ENCODE measurements at regions not wholly inside any gene's neighbourhood (a gene's known extent, or its start where the extent isn't known, plus 50 kb on each side); places are given as distances from the start of the nearest gene placed in this dataset.

GRCh38 chr1:117707371-117707770 lies 101.5 kb downstream of the TENT5C start:
- DNase-seq (ENCODE audit: extremely low spot score, unreplicated experiment) = no peak
- H3K4me1 Mint-ChIP-seq (ENCODE audit: unreplicated experiment) = no peaks in the 10 kb centered on the region
- peaks cover 10% of the 10 kb centered on the region for H3K9me3 Mint-ChIP-seq
- no peak overlapping the region for H3K4me3 Mint-ChIP-seq
- peaks cover 7% of the 10 kb centered on the region for H3K27me3 Mint-ChIP-seq
- no peaks in the 10 kb centered on the region for H3K36me3 Mint-ChIP-seq
- no peak for TF ChIP-seq CTCF (conservative IDR thresholded peaks at IDR 0.05)
- no peak overlapping the region for H3K27ac Mint-ChIP-seq

GRCh38 chr1:117708323-117709248 lies 102.7 kb downstream of the TENT5C start:
- Mint-ChIP-seq H3K27ac (peak overlapping the region; percentile 11), H3K9me3 (peaks cover 10% of the 10 kb centered on the region), H3K4me3 (no peak overlapping the region), H3K27me3 (peaks cover 7% of the 10 kb centered on the region), H3K4me1 (ENCODE audit: unreplicated experiment) (no peaks in the 10 kb centered on the region), H3K36me3 (no peaks in the 10 kb centered on the region)
- no peak for TF ChIP-seq CTCF (conservative IDR thresholded peaks at IDR 0.05)
- no peak for DNase-seq (ENCODE audit: extremely low spot score, unreplicated experiment)

GRCh38 chr1:117709249-117709691 lies 103.4 kb downstream of the TENT5C start:
- DNase-seq (ENCODE audit: extremely low spot score, unreplicated experiment) = no peak
- H3K27me3 Mint-ChIP-seq = peaks cover 11% of the 10 kb centered on the region
- H3K27ac Mint-ChIP-seq = no peak overlapping the region
- no peaks in the 10 kb centered on the region for H3K36me3 Mint-ChIP-seq
- H3K9me3 Mint-ChIP-seq = peaks cover 10% of the 10 kb centered on the region
- no peak overlapping the region for H3K4me3 Mint-ChIP-seq
- H3K4me1 Mint-ChIP-seq (ENCODE audit: unreplicated experiment) = peaks cover 4% of the 10 kb centered on the region
- TF ChIP-seq CTCF (conservative IDR thresholded peaks at IDR 0.05) = no peak

- no peak for DNase-seq (ENCODE audit: extremely low spot score, unreplicated experiment)
- peaks cover 10% of the 10 kb centered on the region for H3K9me3 Mint-ChIP-seq
- peaks cover 4% of the 10 kb centered on the region for H3K4me1 Mint-ChIP-seq (ENCODE audit: unreplicated experiment)
- no peak overlapping the region for H3K27ac Mint-ChIP-seq
- peak; percentile 55 for TF ChIP-seq CTCF (conservative IDR thresholded peaks at IDR 0.05)
- no peaks in the 10 kb centered on the region for H3K36me3 Mint-ChIP-seq
- H3K4me3 Mint-ChIP-seq = no peak overlapping the region
- H3K27me3 Mint-ChIP-seq = peaks cover 11% of the 10 kb centered on the region
Observed at GRCh38 chr1:117710710-117711109, 104.9 kb downstream of the TENT5C start.

- no peak for DNase-seq (ENCODE audit: extremely low spot score, unreplicated experiment)
- Mint-ChIP-seq H3K27me3 (peaks cover 8% of the 10 kb centered on the region), H3K27ac (no peak overlapping the region), H3K4me1 (ENCODE audit: unreplicated experiment) (peaks cover 4% of the 10 kb centered on the region), H3K9me3 (peaks cover under 1% of the 10 kb centered on the region), H3K4me3 (no peak overlapping the region), H3K36me3 (no peaks in the 10 kb centered on the region)
- no peak for TF ChIP-seq CTCF (conservative IDR thresholded peaks at IDR 0.05)
Observed at GRCh38 chr1:117712621-117713020, 106.8 kb downstream of the TENT5C start.
